ENCODE measurements at regions not wholly inside any gene's neighbourhood (a gene's known extent, or its start where the extent isn't known, plus 50 kb on each side); places are given as distances from the start of the nearest gene placed in this dataset.
"Not testable (repeated sequence)": the region's sequence is repeated elsewhere in the genome, so short reads cannot be mapped to it uniquely, and the experiment has no call there.

GRCh38 chr13:78061806-78062205 lies 143.2 kb upstream of the EDNRB start:
- H3K4me3 ChIP-seq (ENCODE audit: low read depth, low read length), result no peak overlapping the region
- no peak for DNase-seq (ENCODE audit: low read depth)
- no peak for TF ChIP-seq CTCF (IDR thresholded peaks at IDR 0.05; ENCODE audit: insufficient read depth, low read depth, low read length, missing control alignments)

- H3K4me3 ChIP-seq (ENCODE audit: low read depth, low read length), result no peak overlapping the region
- no peak for TF ChIP-seq CTCF (IDR thresholded peaks at IDR 0.05; ENCODE audit: insufficient read depth, low read depth, low read length, missing control alignments)
- no peak for DNase-seq (ENCODE audit: low read depth)
These were observed 142.3 kb upstream of the EDNRB start for GRCh38 chr13:78060966-78061365.

- H3K4me3 ChIP-seq (ENCODE audit: low read depth, low read length); DNase-seq (ENCODE audit: low read depth): not testable (repeated sequence)
These were observed 138.2 kb upstream of the EDNRB start for GRCh38 chr13:78056865-78057264.

- no peak for TF ChIP-seq CTCF (IDR thresholded peaks at IDR 0.05; ENCODE audit: insufficient read depth, low read depth, low read length, missing control alignments)
- DNase-seq (ENCODE audit: low read depth), result no peak
- H3K4me3 ChIP-seq (ENCODE audit: low read depth, low read length), result no peak overlapping the region
These were observed 135.5 kb upstream of the EDNRB start for GRCh38 chr13:78054157-78054556.

- TF ChIP-seq CTCF (IDR thresholded peaks at IDR 0.05; ENCODE audit: insufficient read depth, low read depth, low read length, missing control alignments), result no peak
These were observed 128.5 kb upstream of the EDNRB start for GRCh38 chr13:78047151-78047550.

GRCh38 chr13:78046331-78046730 lies 127.7 kb upstream of the EDNRB start:
- TF ChIP-seq CTCF (IDR thresholded peaks at IDR 0.05; ENCODE audit: insufficient read depth, low read depth, low read length, missing control alignments), result no peak
- DNase-seq (ENCODE audit: low read depth), result no peak
- H3K4me3 ChIP-seq (ENCODE audit: low read depth, low read length), result no peak overlapping the region

More at GRCh38 chr13:78047151-78047550, 128.5 kb upstream of the EDNRB start:
- no peak overlapping the region for H3K4me3 ChIP-seq (ENCODE audit: low read depth, low read length)
- no peak for DNase-seq (ENCODE audit: low read depth)

- no peak for TF ChIP-seq CTCF (IDR thresholded peaks at IDR 0.05; ENCODE audit: insufficient read depth, low read depth, low read length, missing control alignments)
- no peak for DNase-seq (ENCODE audit: low read depth)
- H3K4me3 ChIP-seq (ENCODE audit: low read depth, low read length), result no peak overlapping the region
These were observed 127.3 kb upstream of the EDNRB start for GRCh38 chr13:78045916-78046315.

GRCh38 chr13:78041366-78041765 lies 122.7 kb upstream of the EDNRB start:
- DNase-seq (ENCODE audit: low read depth); H3K4me3 ChIP-seq (ENCODE audit: low read depth, low read length): not testable (repeated sequence)
